Erythroblast (primary cell): ENCODE measurements at regions not wholly inside any gene's neighbourhood (a gene's known extent, or its start where the extent isn't known, plus 50 kb on each side); places are given as distances from the start of the nearest gene placed in this dataset.
"Not testable (repeated sequence)": the region's sequence is repeated elsewhere in the genome, so short reads cannot be mapped to it uniquely, and the experiment has no call there.

ENCODE experiments used
- GATA1 ChIP-seq: IDR thresholded peaks from 2 replicates; pipeline ENCODE4 v1.6.1; 2011; ENCODE audit warnings: low read depth, mild to moderate bottlenecking, control low read depth, low read length, moderate library complexity
- POLR2A ChIP-seq: IDR thresholded peaks from 2 replicates; pipeline ENCODE4 v1.6.1; 2011; ENCODE audit warnings: mild to moderate bottlenecking, low read length

DNA sequence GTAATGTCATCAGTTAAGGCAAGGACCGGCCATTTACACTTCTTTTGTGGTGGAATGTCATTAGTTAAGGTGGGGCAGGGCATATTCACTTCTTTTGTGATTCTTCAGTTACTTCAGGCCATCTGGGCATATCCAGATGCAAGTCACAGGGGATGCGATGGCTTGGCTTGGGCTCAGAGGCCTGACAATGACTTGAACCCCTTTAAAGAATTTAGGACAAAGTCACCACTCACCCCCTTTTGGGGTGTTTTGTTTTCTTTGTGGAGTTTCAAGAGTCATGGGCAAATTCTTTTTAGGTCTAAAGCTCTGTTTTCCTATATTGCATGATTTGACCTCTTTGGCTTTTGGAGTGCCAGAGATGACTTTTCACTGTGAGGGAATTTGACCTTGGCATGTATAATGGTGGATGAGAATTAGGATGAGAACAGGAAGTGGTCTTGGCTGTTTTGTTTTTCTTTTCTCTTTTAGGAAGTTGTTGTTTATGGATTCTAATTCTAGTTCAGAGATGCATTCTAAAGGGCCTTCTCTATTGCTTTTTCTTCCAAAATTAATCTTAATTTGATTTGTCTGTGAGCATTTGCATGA, 385.3 kb downstream of the KIF20B start:
- TF ChIP-seq POLR2A, GATA1: not testable (repeated sequence)
